Epithelial cell of esophagus (primary cell): ENCODE measurements at regions not wholly inside any gene's neighbourhood (a gene's known extent, or its start where the extent isn't known, plus 50 kb on each side); places are given as distances from the start of the nearest gene placed in this dataset.

Experiments
- DNase-seq: peaks from one replicate; pipeline ENCODE4 v3.0.0; 2010; ENCODE audit warnings: low read depth
- H3K4me3 ChIP-seq: 2 replicates; pipeline ENCODE4 v1.5.1; 2011; ENCODE audit warnings: mild to moderate bottlenecking, low read length, control low read depth
- TF ChIP-seq, protein P1 (sequence below): IDR thresholded peaks from 2 replicates; pipeline ENCODE4 v1.5.1; 2011; ENCODE audit warnings: low read depth, mild to moderate bottlenecking, low read length, control low read depth, inconsistent platforms; ENCODE audit not compliant: insufficient read depth; ENCODE audit errors: missing control alignments

DNA sequence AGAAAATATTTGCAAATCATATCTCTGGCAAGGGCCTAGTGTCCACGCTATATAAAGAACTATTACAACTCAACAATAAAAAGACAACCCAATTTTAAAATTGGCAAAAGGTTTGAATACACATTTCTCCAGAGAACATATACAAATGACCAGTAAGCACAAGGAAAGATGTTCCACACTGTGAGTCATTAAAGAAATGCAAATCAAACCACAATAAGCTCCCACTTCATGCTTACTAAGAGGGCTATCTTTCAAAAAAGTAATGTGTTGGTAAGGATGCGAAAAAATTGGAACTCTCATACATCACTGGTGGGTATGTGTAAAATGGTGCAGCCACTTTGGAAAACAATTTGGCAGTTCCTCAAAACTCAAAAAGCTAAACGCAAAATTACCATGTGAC lies 884.0 kb upstream of the INTU start:
- DNase-seq: peak; percentile 18
- TF ChIP-seq, protein P1, sequence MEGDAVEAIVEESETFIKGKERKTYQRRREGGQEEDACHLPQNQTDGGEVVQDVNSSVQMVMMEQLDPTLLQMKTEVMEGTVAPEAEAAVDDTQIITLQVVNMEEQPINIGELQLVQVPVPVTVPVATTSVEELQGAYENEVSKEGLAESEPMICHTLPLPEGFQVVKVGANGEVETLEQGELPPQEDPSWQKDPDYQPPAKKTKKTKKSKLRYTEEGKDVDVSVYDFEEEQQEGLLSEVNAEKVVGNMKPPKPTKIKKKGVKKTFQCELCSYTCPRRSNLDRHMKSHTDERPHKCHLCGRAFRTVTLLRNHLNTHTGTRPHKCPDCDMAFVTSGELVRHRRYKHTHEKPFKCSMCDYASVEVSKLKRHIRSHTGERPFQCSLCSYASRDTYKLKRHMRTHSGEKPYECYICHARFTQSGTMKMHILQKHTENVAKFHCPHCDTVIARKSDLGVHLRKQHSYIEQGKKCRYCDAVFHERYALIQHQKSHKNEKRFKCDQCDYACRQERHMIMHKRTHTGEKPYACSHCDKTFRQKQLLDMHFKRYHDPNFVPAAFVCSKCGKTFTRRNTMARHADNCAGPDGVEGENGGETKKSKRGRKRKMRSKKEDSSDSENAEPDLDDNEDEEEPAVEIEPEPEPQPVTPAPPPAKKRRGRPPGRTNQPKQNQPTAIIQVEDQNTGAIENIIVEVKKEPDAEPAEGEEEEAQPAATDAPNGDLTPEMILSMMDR: no peak
- no peak overlapping the region for H3K4me3 ChIP-seq

DNA sequence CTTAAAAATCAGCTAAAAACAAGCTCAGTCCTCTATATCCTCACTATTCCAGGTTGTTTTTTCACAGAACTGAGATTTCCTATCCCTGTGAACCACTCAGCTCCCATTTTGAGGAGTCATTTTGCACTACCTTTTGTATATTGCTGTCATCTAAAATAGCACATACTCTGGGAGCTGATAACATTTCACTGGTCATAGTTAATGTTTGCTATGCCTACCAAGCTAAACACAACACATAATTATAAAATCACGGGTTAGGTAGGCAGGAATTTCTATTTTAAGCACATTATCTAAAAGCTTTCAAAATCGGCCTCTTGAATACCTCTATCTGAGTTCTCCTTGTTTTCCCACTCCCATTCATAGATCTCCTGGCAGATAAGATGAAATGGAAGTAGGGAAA lies 882.0 kb upstream of the INTU start:
- no peak for DNase-seq
- TF ChIP-seq, protein P1: no peak
- no peak overlapping the region for H3K4me3 ChIP-seq

DNA sequence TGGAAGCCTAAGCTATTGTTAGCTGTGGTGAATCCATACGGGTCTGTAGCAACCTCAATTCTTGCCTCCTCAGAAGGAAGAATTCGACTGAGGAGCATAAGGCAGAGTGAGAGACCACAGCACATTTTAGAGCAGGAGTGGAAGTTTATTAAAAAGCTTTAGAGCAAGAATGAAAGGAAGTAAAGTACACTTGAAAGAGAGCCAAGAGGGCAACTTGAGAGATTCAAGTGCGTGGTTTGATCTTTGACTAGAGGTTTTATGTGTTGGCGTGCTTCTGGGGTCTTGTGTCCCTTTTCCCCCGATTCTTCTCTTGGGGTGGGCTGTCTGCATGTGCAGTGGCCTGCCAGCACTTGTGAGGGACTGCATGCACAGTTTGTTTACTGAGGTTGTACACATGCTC lies 880.6 kb upstream of the INTU start:
- DNase-seq: no peak
- TF ChIP-seq, protein P1: no peak
- H3K4me3 ChIP-seq: no peak overlapping the region

DNA sequence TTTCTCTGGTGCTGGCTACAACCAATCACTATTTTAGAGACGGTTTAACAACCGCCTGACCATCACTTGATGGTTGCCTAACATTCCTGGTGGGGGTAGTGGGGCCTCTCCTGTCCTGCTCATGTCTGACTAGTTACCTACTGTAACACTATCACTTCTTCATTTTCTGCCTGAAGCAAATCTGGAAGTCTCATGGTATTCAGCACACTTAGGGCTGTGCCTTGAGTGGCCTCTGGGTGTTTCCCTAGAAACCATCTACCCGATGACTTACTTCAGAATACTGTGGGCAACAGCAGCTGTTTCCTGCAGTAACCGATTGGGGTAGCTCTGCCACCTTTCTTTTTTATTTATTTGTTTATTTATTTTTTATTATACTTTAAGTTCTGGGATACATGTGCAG lies 880.1 kb upstream of the INTU start:
- no peak overlapping the region for H3K4me3 ChIP-seq
- no peak for DNase-seq
- TF ChIP-seq, protein P1: no peak

DNA sequence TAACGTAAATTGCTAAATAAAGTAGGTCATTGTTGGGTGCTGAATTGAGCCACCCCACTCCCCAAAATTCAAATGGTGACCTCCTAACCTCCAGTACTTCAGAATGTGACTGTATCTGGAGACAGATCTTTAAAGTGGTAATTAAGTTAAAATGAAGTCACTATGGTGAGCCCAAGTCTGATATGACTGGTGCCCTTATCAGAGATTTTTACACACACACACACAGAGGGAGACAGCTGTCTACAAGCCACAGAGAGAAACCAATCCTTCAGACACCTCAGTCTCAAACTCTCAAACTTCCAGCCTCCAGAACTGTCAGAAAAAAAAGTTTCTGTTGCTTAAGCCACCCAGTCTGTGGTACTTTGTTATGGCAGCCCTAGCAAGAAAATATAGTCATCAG lies 879.2 kb upstream of the INTU start:
- DNase-seq: no peak
- TF ChIP-seq, protein P1: no peak
- H3K4me3 ChIP-seq: no peak overlapping the region

DNA sequence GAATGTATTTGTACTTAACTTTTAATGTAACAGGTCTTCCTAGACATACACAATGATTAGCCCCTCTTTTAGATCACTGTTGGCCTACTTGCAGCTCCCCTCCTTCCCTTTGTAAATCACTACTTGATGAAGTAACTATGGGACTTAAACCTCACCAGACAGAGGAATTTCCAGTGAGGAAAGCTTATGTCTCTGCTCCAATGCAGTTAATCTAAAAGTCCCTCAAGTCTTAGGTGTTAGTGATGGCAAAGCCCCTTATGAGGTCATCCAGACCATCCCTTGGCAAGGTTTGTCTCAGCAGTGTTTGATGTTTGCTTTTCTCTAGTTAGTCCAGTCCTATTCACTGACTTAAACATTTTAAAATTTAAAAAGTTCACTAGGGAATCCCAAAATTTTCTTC lies 877.3 kb upstream of the INTU start:
- no peak for DNase-seq
- TF ChIP-seq, protein P1: no peak
- no peak overlapping the region for H3K4me3 ChIP-seq

DNA sequence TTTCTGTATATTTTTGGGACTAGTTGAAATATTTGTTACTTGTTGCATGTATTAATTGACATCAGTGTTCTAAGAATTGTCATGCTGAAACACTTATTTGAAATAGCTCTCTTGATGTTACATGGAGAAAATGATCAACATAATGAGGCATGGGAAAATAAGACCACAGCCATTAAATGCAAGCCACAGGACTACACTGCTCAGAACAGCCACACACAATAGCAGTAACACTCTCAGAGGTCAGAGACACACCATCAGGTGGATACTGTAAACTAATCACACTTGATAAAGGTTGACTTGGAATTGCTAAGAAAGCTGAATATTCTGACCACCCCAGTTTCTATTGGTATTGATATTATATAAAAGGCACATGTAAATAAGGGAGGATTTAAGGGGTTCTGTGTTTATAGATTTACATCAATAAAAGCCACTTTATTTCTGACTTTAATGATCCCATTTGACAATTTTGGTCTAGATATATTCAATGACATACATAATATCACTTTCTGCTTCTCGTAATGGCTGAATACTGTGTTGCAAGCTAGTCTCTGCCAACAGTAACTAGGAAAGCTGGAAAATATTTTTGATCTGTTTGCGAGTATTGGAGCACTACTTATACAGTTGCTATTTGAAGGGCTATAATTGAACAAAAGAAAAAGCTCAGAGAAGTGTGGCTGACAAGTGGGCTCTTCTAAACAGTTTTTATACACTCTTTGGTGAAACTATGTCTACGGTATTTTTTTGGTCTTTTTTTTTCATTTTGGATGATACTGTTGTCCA lies 876.5 kb upstream of the INTU start:
- H3K4me3 ChIP-seq: no peak overlapping the region
- no peak for DNase-seq
- TF ChIP-seq, protein P1: no peak
